OCI-LY1 (cell line): ENCODE measurements at regions not wholly inside any gene's neighbourhood (a gene's known extent, or its start where the extent isn't known, plus 50 kb on each side); places are given as distances from the start of the nearest gene placed in this dataset.
"Not testable (repeated sequence)": the region's sequence is repeated elsewhere in the genome, so short reads cannot be mapped to it uniquely, and the experiment has no call there.

Experiments
- H2AFZ ChIP-seq: fragments of 200-600 bp; sonication (generic), shearing (Covaris generic); 2 replicates; pipeline ENCODE4 v1.6.0; 2014; ENCODE audit warnings: antibody characterized with exemption, mild to moderate bottlenecking, low read length
- H3F3A ChIP-seq: fragments of 200-600 bp; sonication (generic), shearing (Covaris generic); 2 replicates; pipeline ENCODE4 v1.6.0; 2014; ENCODE audit warnings: mild to moderate bottlenecking, antibody characterized with exemption, low read length, moderate library complexity; ENCODE audit not compliant: insufficient read depth
- H3K27ac ChIP-seq: fragments of 200-600 bp; sonication (generic); 2 replicates; pipeline ENCODE4 v1.5.1; 2014; ENCODE audit warnings: low read length, mixed run types, mild to moderate bottlenecking, low read depth; ENCODE audit not compliant: poor library complexity, severe bottlenecking
- H3K27me3 ChIP-seq: fragments of 200-600 bp; sonication (generic); 2 replicates; pipeline ENCODE4 v1.6.0; 2014; ENCODE audit warnings: antibody characterized with exemption, mild to moderate bottlenecking, low read length, moderate library complexity; ENCODE audit not compliant: insufficient read depth
- H3K36me3 ChIP-seq: fragments of 200-600 bp; sonication (generic); 2 replicates; pipeline ENCODE4 v1.6.1; 2014; ENCODE audit warnings: mild to moderate bottlenecking, antibody characterized with exemption, low read length, moderate library complexity, mixed read lengths; ENCODE audit not compliant: insufficient read depth
- H3K4me1 ChIP-seq: fragments of 200-600 bp; sonication (generic); 2 replicates; pipeline ENCODE4 v1.5.1; 2014; ENCODE audit warnings: mild to moderate bottlenecking, low read length, moderate library complexity; ENCODE audit not compliant: insufficient read depth, severe bottlenecking
- H3K4me2 ChIP-seq: fragments of 200-600 bp; sonication (generic), shearing (Covaris generic); 2 replicates; pipeline ENCODE4 v1.6.1; 2014; ENCODE audit warnings: low read length
- H3K4me3 ChIP-seq: fragments of 200-600 bp; sonication (generic); 2 replicates; pipeline ENCODE4 v1.5.1; 2014; ENCODE audit warnings: low read length, low read depth, mild to moderate bottlenecking, mixed read lengths; ENCODE audit not compliant: poor library complexity, severe bottlenecking
- H3K79me2 ChIP-seq: fragments of 200-600 bp; shearing (Covaris generic); 2 replicates; pipeline ENCODE4 v1.6.1; 2016; ENCODE audit warnings: mixed run types, low read length, mixed read lengths; ENCODE audit not compliant: insufficient read depth
- H3K9ac ChIP-seq: fragments of 200-600 bp; sonication (generic), shearing (Covaris generic); 2 replicates; pipeline ENCODE4 v1.6.1; 2014; ENCODE audit warnings: mild to moderate bottlenecking, low read length, mixed read lengths
- H3K9me2 ChIP-seq: fragments of 200-600 bp; sonication (generic), shearing (Covaris generic); 2 replicates; pipeline ENCODE4 v1.6.1; 2014; ENCODE audit warnings: low read depth, mild to moderate bottlenecking, low read length, mixed read lengths
- H3K9me3 ChIP-seq: fragments of 200-600 bp; shearing (Covaris generic); 2 replicates; pipeline ENCODE4 v1.6.1; 2014; ENCODE audit warnings: low read length, mixed read lengths
- H4K20me1 ChIP-seq: fragments of 200-600 bp; sonication (generic), shearing (Covaris generic); 2 replicates; pipeline ENCODE4 v1.6.0; 2016; ENCODE audit warnings: mild to moderate bottlenecking, low read length; ENCODE audit not compliant: insufficient read depth
- EZH2 ChIP-seq: fragments of 200-600 bp; sonication (generic), shearing (Covaris generic); IDR thresholded peaks from 2 replicates; pipeline ENCODE4 v1.8.0; 2017; ENCODE audit warnings: borderline replicate concordance, mixed run types, mild to moderate bottlenecking, antibody characterized with exemption, low read length, moderate library complexity, mixed read lengths
- TF ChIP-seq, protein P1 (sequence below): fragments of 200-600 bp; sonication (generic), shearing (Covaris generic); IDR thresholded peaks from 2 replicates; pipeline ENCODE4 v1.5.1; 2017; ENCODE audit warnings: mild to moderate bottlenecking, antibody characterized with exemption, low read length, moderate library complexity, mixed read lengths

DNA sequence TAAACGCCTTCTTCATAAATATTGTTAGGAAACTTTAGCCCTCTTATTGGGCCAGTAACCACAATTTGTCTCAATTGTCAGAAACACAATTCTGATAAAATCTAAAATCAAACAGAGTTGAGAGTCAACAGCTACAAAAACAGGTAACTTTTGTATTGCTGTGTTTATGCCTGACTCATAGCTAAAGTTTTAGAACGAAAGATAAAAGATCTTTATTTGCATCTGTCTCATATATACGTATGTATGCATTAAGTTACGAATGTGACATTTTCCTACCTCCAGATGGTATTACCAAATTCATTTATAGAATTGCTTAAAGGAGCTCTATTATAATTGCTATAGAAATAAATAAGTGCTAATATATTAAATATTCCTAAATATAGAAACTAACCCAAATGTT lies 887.9 kb upstream of the NDST4 start:
- no peak overlapping the region for H3K4me2 ChIP-seq
- no peaks in the 10 kb centered on the region for H3K36me3 ChIP-seq
- H3F3A ChIP-seq, result no peaks in the 10 kb centered on the region
- no peak overlapping the region for H3K9ac ChIP-seq
- no peaks in the 10 kb centered on the region for H3K9me2 ChIP-seq
- no peaks in the 10 kb centered on the region for H3K27me3 ChIP-seq
- no peak overlapping the region for H3K4me3 ChIP-seq
- TF ChIP-seq, protein P1, sequence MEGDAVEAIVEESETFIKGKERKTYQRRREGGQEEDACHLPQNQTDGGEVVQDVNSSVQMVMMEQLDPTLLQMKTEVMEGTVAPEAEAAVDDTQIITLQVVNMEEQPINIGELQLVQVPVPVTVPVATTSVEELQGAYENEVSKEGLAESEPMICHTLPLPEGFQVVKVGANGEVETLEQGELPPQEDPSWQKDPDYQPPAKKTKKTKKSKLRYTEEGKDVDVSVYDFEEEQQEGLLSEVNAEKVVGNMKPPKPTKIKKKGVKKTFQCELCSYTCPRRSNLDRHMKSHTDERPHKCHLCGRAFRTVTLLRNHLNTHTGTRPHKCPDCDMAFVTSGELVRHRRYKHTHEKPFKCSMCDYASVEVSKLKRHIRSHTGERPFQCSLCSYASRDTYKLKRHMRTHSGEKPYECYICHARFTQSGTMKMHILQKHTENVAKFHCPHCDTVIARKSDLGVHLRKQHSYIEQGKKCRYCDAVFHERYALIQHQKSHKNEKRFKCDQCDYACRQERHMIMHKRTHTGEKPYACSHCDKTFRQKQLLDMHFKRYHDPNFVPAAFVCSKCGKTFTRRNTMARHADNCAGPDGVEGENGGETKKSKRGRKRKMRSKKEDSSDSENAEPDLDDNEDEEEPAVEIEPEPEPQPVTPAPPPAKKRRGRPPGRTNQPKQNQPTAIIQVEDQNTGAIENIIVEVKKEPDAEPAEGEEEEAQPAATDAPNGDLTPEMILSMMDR, result no peak
- no peak for TF ChIP-seq EZH2
- no peaks in the 10 kb centered on the region for H3K4me1 ChIP-seq
- no peak overlapping the region for H3K27ac ChIP-seq
- H3K79me2 ChIP-seq, result no peaks in the 10 kb centered on the region
- no peaks in the 10 kb centered on the region for H3K9me3 ChIP-seq
- no peak overlapping the region for H2AFZ ChIP-seq
- no peaks in the 10 kb centered on the region for H4K20me1 ChIP-seq

DNA sequence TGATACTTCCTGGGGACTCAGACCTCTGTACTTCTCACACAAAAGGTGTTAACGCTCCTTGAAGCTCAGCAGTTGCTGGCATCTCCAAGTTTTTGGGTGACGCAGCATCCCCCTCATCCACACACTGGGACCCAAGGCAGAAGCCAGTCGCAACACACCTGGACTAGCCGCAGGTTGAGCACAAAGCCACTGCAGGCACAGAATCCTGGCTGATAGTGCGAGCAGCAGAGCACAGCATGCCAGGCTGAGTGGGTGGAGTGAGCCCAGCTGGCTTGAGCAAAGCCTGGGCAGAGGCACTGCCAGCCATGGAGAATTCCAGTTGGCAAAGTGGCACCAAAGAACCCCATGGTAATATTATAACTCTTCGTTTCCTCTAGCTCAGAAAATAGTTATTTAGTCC lies 873.2 kb upstream of the NDST4 start:
- TF ChIP-seq, protein P1, result no peak
- TF ChIP-seq EZH2, result no peak
- Histone ChIP-seq H3K4me1 (no peaks in the 10 kb centered on the region), H3K9ac (no peak overlapping the region), H3K4me3 (no peak overlapping the region), H3K27ac (no peak overlapping the region), H3K4me2 (no peak overlapping the region), H3K36me3 (no peaks in the 10 kb centered on the region), H2AFZ (no peak overlapping the region), H4K20me1 (no peaks in the 10 kb centered on the region), H3K9me3 (no peaks in the 10 kb centered on the region), H3K79me2 (no peaks in the 10 kb centered on the region), H3F3A (no peaks in the 10 kb centered on the region), H3K9me2 (no peaks in the 10 kb centered on the region), H3K27me3 (no peaks in the 10 kb centered on the region)

DNA sequence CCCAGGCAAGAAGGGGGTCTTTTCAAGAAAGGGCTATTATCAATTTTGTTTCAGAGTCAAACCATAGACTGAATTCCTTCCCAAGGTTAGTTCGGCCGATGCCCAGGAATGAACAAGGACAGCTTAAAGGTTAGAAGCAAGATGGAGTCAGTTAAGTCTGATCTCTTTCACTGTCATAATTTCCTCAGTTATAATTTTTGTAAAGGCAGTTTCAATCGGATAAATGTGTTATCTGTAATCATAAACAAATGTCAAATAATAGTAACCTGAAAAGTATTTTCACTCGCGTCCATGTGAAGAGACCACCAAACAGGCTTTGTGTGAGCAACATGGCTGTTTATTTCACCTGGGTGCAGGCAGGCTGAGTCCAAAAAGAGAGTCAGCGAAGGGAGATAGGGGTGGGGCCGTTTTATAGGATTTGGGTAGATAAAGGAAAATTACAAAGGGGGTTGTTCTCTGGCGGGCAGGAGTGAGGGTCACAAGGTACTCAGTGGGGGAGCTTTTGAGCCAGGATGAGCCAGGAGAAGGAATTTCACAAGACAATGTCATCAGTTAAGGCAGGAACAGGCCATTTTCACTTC lies 862.1 kb upstream of the NDST4 start:
- not testable (repeated sequence) for H3K4me3 ChIP-seq, H3F3A ChIP-seq, H3K79me2 ChIP-seq, H3K36me3 ChIP-seq, H3K9me2 ChIP-seq, H3K27ac ChIP-seq, H3K9me3 ChIP-seq, H4K20me1 ChIP-seq, H3K9ac ChIP-seq, H3K27me3 ChIP-seq, H3K4me1 ChIP-seq, H3K4me2 ChIP-seq, H2AFZ ChIP-seq

DNA sequence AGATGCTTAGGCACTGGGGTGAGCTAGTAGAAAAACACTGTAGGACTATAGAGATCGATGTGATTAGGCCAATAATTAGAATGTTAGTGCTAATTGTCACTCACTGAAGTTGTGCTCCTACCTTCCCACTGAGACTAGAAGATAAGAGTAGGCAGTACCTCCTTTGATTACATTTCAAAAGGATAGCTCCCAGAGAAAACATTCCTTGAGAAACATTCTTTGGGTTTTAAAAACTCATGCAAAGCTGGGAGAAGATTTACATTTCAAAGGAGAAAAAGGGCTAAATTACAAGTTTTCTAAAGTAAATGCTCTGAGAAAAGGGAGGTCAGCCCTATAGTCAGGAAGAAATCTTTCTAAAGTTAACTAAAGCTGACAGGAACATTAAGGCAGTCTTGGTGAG lies 860.3 kb upstream of the NDST4 start:
- Histone ChIP-seq H4K20me1 (no peaks in the 10 kb centered on the region), H3K9me2 (no peaks in the 10 kb centered on the region), H3K9me3 (no peaks in the 10 kb centered on the region), H3K27ac (no peak overlapping the region), H3K36me3 (no peaks in the 10 kb centered on the region), H3K9ac (no peak overlapping the region), H3K79me2 (no peaks in the 10 kb centered on the region), H3K4me1 (no peaks in the 10 kb centered on the region), H3K4me3 (no peak overlapping the region), H3F3A (no peaks in the 10 kb centered on the region), H3K4me2 (no peak overlapping the region), H2AFZ (no peak overlapping the region), H3K27me3 (no peaks in the 10 kb centered on the region)
- TF ChIP-seq EZH2, result no peak
- TF ChIP-seq, protein P1, result no peak
